Globus pallidus (tissue), 1 donor: ENCODE measurements at regions not wholly inside any gene's neighbourhood (a gene's known extent, or its start where the extent isn't known, plus 50 kb on each side); places are given as distances from the start of the nearest gene placed in this dataset.

ENCODE experiments used
- DNase-seq: peaks from one replicate; pipeline ENCODE4 v3.0.0-alpha.2; 2015; ENCODE audit warnings: low spot score

DNA sequence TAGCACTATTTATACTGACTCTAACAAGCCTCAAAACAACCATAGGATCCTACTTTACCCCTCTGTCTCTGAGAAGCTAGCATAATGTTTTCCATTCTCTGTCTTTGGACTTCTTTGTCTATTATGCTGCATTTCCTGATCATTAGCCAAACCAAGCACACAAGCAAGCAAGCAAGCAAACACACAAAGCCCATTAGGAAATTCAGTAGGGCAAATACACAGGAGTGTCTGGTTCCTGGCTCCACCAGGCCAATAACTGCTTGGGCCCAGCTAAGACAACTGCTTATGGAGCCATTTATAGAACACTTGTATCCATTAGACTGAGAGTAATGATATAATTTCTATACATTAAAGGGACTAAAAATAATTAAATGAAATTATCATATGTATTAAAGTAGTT, 952.9 kb upstream of the EPHA7 start:
- DNase-seq: peak; percentile 94

DNA sequence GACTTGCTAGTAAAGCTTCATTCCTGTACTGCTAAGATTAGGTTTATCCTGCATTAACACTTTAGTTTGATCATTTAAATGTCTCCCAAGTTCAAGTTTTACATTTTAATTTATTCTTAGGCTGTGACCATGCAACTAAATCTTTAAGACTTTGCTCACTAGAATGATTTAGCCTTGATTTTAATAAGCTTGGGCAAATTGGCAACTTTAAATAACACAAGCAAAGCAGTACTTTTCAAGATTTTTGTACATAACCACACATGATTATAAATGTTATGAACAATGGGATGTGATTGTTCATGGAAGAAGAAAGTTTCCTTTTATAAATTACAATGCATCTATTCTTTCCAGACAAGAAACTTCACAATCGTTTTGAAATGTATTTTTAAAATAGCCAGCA, 948.0 kb upstream of the EPHA7 start:
- peak; percentile 65 for DNase-seq

DNA sequence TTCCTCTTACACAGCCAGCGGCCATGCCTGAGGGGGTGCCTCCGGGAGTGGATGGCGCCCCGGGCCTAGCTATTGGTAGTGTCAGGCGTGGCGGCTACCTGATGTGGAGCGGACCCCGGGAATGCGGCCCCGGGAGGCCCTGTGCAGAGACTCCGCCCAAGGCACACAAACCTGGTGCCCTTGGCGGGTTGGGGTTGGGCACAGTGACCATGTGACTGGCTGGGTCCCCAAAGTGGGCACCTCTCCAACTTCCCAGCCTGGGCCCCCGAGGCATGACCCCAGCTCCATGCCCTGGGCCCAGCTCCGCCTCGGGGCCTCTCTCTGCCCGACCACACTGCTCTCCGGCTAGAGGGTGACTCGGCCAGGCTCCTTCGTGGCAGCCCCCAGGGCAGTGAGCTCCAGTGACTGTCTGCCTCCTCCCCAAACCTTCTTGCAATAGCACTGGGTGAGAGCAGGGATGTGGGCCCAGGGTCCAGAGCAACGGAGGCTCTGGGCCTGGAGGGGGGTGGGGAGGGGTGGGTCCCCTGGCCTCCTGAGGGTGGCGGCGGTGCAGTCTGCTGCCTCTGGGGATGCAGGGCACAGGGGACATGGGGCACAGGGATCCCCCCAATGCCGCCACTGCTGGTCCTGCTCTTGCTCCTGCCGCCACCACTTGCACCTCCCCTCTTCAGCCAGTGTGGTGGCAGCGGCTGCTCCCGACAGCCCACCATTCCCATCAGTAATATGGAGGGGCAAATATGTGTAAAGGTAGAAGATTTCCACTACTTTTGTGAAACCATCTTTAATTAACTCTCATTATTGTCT, 942.9 kb upstream of the EPHA7 start:
- no peak for DNase-seq

DNA sequence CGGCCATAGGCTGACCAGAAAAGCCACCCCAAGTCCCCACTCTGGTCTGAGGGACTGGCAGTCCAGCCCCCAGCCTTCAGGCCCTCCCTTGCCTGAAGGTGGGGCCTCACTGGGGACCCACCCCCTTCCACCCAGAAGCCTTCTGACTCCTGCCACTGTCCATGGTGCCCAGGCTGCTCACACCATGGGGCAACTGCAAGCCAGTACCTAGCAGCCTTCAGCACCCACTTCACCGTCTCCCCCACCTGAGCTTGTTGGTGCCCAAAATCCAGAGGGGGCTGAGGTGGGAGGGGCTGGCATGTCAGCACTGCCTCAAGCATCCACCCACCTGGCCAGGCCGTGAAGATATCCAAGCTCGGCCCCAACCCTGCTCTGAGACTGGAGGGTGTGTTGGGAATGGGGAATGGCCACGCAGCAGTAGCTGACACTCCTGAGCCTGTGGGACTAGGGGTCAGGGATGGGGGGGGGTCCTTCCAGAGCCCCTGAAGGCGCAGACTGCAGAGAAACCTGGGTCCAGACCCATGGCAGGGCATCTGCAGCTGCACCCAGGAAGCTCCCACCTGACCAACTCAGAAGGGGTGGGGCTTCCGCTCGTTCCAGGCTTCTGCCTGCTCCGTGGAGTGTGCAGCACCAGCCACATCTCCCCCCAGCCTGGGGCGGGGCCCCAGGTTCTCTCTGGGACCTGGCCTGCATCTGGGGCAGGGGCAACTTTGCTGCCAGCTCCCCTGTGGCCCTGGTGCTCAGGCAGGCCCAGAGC, 942.1 kb upstream of the EPHA7 start:
- DNase-seq: no peak

DNA sequence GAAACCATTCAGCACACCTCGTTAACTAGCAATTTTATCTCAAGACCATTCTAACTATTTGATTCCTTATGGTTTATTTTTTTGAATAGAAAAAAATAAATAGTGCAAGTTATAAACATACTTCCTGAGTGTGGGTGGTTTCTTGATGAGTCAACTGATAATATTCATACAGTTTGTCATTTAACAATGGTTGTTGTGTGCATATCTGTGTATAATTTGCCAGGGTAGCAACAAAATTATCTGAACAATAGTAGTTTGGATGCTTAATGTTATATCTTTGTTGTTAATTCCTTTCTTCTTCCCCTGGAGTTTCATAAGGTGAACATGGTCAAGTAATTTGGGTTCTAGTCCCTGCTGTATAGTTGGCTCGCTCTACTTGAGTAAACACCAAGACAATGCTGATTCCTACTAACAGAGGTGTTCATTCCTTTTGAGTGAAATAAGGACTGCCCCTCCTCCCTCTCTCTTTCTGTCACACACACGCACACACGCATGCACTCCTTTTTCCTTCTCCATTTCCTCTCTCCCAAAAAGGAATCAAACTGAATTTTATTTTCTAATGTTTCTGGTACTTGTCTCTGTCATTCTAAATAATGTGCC, 938.1 kb upstream of the EPHA7 start:
- no peak for DNase-seq

DNA sequence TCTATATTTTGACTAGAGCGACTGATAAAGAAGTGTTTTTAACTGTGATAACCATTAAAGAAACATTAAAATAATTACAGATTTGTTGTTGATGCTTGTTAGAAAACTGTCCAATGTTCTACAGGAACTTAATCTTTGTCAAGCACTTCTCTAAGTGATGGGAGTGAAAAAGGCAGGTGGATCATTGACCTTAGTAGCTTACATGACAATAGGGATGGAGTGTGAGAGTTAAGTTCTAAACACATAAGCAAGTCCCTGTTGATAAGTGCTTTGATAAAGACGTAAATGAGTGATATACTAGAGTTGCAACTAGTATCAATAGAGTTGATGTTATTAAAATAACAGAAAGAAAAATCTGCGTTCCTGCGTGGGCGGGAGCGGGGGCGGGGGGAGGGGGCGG, 931.5 kb upstream of the EPHA7 start:
- no peak for DNase-seq

DNA sequence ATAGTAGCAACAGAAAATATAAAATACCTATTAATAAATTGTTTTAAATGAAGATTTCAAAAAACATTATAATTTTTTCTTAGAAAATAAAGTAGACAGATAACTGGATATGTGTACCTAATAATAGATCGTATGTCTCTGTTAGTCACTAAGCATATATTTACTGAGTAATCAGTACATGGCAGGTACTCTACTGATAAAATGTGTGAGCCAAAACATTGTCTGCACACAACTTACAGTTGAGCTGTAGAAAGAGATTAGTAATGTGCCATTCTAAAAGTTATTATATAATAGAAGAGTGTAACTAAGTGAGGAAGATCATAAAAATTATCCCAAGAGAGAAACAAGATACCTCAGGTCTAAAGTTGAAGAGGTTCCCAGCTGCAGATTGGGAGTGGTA, 929.9 kb upstream of the EPHA7 start:
- DNase-seq: no peak

DNA sequence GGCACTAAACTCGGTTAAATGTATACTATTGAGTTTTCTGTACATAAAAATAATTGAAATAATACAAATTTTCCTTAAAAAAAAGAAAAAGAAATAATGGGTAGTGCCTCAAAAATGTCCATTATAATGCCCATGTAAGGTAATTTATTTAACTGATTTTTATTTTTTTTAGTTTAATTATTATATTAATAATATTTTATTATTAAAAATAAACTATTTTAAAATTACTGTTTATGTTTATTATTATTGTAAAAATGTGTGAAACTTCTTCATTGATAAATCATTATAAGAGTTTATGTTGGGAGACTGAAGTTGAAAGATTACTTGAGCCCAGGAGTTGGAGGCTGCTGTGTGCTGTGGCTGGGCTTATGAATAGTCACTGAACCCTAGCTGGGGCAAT, 925.5 kb upstream of the EPHA7 start:
- DNase-seq: no peak

DNA sequence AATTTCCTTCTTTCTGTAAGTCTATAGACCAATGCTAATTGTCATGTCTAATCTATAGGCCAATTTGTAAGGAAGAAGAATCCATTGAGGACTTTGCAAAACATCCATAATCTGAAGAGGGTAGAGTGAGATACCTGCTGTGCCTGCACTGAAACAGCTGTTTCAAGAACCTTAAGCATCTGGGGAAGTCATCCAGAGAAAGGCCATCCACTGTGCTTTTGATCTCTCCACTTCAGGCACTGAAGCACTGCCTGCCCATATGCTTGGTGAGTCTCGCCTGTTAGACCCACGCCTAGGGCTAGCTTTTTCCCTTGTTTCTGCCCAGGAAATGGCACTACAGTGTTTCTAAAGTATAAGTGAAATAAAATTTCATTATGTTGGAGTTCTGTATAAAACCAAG, 921.8 kb upstream of the EPHA7 start:
- DNase-seq: no peak

DNA sequence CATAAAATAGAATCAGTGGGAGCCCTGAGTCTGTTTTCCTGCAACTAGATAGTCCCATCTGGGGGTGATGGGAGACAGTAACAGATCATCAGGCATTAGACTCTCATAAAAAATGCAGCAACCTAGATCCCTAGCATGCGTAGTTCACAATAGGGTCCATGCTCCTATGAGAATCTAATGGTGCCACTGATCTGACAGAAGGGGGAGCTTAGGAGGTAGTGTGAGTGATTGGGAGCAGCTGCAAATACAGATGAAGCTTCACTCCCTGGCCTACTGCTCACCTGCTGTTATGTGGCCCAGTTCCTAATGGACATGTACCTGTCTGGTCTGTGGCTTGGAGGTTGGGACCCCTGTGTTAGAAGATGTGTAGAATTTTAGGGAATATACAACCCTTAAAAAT, 904.5 kb upstream of the EPHA7 start:
- peak; percentile 5 for DNase-seq

DNA sequence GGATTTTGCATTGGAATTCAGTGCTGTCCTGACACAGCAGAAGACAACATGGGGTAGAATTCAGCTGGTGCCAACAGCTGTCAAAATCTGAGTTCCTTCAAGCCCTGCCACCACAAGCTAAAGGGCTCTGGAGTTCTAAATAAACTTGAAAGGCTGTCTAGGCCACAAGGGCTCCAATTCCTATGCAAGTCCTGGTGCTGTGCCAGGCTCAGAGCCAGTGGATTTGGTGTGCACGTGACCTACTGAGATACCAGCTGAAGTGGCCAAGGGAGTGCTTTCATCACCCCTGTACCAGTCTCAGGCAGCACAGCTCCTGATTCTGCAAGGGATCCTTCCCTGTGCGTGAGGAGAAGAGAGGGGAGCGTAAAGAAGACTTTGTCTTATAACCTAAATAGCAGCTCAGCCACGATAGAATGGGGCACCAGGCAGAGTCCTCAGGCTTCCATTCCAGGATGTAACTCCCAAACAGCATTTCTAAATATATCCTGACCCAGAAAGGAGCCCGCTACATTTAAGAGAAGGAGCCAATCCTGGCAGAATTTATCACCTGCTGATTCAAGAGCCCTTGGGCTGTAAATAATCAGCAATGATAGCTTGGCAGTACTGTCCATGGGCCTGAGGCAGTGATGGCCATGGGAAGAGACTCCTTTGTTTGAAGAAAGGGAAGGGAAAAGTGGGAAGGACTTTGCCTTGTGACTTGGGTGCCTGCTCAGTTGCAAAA, 881.2 kb upstream of the EPHA7 start:
- no peak for DNase-seq

DNA sequence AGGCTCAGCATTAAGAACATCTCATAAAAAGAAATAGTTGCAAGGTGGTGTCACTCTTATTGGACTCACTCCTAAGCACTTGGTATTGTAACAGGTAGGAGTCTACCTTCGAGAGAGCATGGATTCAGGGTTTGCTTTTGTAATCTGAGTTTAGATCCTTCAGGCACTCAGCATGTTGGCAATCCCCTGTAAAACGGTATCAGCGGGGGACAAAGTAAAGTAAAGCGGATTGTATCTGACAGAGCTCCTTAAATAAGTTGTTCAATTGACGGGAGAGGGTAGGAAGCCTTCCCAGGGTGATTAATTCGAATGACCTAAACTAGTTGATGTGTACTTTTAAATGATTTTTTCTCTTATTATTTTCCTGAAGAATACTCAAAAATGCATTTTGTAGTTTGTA, 869.8 kb upstream of the EPHA7 start:
- DNase-seq: no peak

DNA sequence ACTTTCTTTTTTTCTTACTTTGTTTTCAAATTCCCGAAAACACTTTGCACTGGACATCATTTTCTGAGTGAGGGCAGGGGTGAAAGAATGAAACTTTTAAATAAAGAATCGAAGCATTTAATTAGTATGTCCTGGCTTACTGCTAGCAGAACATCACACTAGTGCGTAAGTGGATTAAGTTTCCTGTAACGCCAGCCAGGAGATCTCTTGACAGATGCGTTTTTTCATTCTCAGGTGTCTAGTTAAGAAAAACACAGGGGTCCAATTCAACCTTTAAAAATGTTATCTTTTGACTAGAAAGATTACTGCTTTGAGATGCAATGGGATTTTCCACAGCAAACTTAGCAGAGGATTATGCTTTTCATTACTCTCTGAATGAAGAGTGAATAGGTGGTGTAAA, 858.8 kb upstream of the EPHA7 start:
- DNase-seq: no peak

DNA sequence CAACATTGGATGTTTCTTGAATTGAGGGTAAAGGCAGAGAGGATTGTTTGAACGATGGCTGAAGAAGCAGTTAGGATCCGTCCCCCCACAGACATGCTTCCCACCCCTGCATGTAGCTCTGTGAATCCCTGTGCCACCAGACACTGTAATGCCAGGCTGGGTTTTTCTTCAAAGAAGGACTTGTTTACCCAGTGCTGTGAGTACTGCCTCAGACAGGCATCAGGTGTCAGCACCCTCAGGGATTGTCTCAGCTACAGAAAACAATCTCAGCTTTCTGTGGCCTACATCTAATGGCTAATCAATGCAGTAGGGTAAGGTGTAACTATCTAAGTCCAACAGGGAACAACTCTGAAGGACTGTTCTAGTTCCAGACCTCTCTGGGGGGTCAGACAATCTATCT, 853.0 kb upstream of the EPHA7 start:
- DNase-seq: no peak

DNA sequence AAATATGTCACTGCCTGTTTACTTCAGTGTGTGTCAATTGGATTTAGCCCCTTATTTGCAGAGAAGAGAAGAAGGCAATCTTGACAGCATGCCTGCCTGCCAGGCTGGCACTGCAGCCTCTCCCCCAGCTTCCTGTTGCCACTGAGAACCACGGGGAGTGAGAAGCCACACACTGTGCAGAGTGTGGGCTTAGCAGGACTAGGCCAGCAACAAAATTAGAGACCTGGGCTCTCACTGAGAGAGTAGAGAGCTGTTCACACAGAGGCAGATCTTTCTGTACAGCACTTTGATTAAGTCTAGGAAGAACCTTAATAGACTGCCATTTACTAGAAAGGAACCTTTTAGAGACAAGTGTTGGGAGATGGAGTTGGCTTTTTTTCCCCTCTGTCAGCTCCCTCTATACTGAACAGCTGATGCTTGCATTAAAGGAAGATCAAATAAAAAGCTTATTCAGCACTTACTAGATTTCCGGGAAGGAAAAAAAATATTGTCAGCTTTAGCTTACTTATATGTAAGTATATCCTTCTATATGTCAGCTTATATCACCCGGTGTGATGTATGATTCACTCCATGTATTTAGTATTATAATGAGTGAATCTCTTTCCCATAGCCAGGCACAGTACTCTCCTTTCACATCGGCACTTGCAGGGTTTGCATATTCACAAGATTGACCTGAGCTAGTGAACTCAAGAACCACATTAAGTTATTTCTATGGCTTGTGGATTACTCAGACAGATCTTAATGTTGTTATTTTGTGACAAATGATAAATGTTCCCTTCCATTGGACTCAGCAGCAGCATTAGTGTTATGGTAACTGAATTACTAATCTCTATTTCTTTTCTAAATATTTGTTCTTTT, 851.0 kb upstream of the EPHA7 start:
- peak; percentile 11 for DNase-seq

DNA sequence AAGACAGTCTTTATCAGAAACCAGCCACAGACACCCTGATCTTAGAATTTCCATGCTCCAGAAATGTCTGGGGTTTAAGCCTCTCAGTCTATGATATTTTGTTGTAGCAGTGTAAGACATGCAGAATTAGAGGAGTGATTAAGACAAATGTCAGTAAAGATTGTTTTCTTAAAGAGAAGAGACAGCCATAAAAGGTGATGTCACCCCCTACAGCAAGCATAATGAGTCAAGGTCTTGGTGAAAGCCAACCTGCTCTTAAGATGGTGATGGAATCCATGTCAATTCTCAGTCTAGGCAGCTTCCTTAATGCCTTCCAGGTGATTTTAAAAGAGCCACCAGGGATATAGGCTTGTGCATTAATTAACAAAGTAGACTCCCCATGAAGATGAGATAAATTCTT, 849.9 kb upstream of the EPHA7 start:
- no peak for DNase-seq

DNA sequence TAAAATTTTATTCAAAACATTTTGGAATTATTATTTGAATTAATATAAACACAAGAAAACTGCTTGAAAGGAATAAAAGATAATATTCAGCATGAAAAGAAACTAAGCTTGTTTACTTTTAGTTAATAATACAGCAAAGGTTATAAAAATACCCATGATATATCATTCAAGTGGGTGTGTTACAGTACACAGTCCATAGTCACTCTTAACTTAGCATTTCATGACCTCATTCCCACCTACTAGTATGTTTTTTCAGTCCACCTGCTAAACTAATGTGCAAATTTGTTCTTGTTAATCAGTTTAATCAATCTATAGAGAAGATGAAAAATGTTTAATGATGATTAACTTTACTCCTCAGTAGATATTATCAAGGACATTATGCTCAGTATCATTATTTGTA, 841.4 kb upstream of the EPHA7 start:
- DNase-seq: no peak

DNA sequence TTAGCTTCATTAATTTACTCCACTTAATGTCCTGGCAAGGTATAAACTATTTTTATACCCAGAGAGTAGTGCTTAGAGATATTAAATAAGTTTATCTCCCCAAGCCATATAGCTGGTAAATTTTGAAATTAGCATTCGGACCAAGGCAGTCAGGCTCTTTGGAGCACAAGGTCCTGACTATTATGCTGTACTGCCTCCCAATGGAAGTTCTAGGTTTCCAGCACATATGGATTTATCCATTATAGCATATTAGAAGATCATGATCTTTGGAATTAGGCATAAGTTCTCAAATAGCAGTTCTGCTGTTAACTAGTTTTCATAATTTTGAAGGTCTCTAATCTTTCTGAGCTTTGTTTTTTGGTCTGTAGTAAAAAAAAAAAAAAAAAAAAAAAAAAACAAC, 835.3 kb upstream of the EPHA7 start:
- peak; percentile 31 for DNase-seq

DNA sequence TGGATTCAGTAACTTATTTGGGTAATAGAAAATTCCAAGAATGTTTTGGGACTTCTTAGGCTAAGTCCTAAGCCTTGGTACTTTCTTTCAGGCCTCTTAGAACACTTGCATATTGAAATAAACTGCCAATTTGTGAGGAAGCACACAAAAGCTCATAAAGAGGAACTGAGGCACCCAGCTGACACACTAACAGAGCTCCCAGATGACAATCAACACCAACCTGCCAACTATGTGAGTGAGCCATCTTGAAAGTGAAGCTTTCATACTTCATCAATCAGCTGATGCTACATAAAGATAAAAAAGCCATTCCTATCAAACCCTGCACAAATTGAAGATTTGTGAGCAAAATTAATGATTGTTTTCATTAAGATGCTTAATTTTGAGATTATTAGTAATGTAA, 832.5 kb upstream of the EPHA7 start:
- DNase-seq: no peak

DNA sequence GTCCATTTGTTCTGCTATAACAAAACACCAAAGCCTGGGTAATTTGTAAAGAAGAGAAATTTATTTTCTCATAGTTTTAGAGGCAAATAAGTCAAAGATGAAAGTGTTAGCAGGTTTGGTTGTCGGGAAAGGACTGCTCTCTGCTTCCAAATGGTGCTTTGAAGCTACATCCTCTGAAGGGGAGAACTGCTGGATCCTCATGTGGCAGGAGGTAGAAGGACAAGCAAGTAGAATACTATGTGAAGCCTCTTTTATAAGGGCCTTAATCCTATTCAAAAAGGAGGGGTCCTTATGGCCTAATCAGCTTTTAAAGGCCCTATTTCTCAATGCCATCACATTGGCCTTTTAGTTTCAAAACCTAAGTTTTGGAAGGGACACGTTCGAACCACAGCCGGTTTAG, 826.0 kb upstream of the EPHA7 start:
- DNase-seq: no peak

DNA sequence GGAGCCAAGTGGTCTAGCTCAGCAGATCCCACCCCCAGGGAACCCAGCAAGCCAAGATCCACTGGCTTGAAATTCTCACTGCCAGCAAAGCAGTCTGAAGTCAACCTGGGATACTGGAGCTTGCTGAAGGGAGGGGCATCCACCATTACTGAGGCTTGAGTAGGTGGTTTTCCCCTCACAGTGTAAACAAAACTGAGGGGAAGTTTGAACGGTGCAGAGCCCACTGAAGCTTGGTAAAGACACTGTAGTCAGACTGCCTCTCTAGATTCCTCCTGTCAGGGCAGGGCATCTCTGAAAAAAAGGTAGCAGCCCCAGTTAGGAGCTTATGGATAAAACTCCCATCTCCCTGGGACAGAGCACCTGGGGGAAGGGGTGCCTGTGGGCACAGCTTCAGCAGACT, 819.5 kb upstream of the EPHA7 start:
- DNase-seq: no peak

DNA sequence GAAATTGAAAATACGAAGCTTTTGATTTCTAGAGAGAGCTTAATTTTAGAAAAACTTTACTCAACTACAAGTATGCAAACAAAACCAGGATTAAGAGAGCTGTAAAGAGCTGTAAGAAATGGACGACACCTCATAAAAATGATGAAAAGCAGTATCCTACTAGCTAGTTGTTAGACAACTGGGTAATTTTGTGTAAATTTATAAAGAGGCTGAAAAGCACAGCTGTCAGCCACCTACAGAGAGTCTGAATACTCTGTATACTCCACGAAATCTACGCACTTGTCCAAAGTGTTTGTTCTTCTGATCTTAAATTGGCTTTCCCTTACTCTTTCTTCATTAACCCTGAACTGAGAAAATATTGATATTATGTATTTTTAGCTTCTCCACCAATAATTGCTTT, 808.4 kb upstream of the EPHA7 start:
- DNase-seq: no peak
